Sigmoid colon (tissue), 6 donors: ENCODE measurements at regions not wholly inside any gene's neighbourhood (a gene's known extent, or its start where the extent isn't known, plus 50 kb on each side); places are given as distances from the start of the nearest gene placed in this dataset.

Source experiments
- DNase-seq: peaks from one replicate; pipeline ENCODE4 v3.0.0-alpha.2; 2019
- H3K27ac ChIP-seq, 4 donors: fragments of 200-600 bp; sonication (generic); one replicate each; pipeline ENCODE4 v1.5.1; 2016 to 2019; ENCODE audit warnings: mild to moderate bottlenecking in 1 of 4
- H3K27me3 ChIP-seq, 3 donors: fragments of 200-600 bp; sonication (generic); one replicate each; pipeline ENCODE4 v1.5.1; 2019; ENCODE audit warnings: mild to moderate bottlenecking in 1 of 3
- H3K36me3 ChIP-seq, 4 donors: fragments of 200-600 bp; sonication (generic); one replicate each; pipeline ENCODE4 v1.5.1; 2016 to 2019
- H3K4me1 ChIP-seq, 4 donors: fragments of 200-600 bp; sonication (generic); one replicate each; pipeline ENCODE4 v1.5.1; 2017 to 2019
- H3K4me3 ChIP-seq, 4 donors: fragments of 200-600 bp; sonication (generic); one replicate each; pipeline ENCODE4 v1.5.1; 2017 to 2019; ENCODE audit warnings: mild to moderate bottlenecking in 2 of 4, moderate library complexity in 1 of 4
- H3K9me3 ChIP-seq, 4 donors: fragments of 200-600 bp in 3 of 4; sonication (generic) in 3 of 4; one replicate each; pipeline versions ENCODE4 v1.5.1 to v1.6.1; 2013 to 2019
- EP300 ChIP-seq, 4 donors: sonication (generic); formaldehyde crosslinking; IDR thresholded peaks; one replicate each; pipeline ENCODE4 v1.6.1; 2017; ENCODE audit warnings: antibody characterized with exemption in 4 of 4
- POLR2A ChIP-seq, 2 donors: fragments of 450-650 bp; IDR thresholded peaks; one replicate each; pipeline ENCODE4 v1.6.1; 2016; ENCODE audit warnings: antibody characterized with exemption in 2 of 2, mild to moderate bottlenecking in 2 of 2, moderate library complexity in 2 of 2
- POLR2AphosphoS5 ChIP-seq, 4 donors: sonication (generic); formaldehyde crosslinking; IDR thresholded peaks; one replicate each; pipeline ENCODE4 v1.6.1; 2017; ENCODE audit warnings: antibody characterized with exemption in 4 of 4
- WGBS, 2 donors: extraction: QIAGEN DNeasy Blood & Tissue Kit; methylation state at CpG; one replicate each; pipeline ENCODE4 v1.1.7; 2013; 5-methylcytosine and 5-hydroxymethylcytosine counted together
- intact Hi-C: fragments of 100-400 bp; cut with DNase I; formaldehyde crosslinking; loops from one replicate; pipeline ENCODE4 v1.15.1; 2023
- TF ChIP-seq, protein P1 (sequence below), 4 experiments: fragments of 450-650 bp in 3 of 4; fragments of 200-600 bp in 1 of 4; IDR thresholded peaks; one replicate each; pipeline ENCODE4 v1.5.1; 2016 to 2019; ENCODE audit warnings: antibody characterized with exemption in 4 of 4, mild to moderate bottlenecking in 3 of 4, moderate library complexity in 2 of 4
- donor health status: healthy with polysubstance abuse.
- donor health status: healthy.

DNA sequence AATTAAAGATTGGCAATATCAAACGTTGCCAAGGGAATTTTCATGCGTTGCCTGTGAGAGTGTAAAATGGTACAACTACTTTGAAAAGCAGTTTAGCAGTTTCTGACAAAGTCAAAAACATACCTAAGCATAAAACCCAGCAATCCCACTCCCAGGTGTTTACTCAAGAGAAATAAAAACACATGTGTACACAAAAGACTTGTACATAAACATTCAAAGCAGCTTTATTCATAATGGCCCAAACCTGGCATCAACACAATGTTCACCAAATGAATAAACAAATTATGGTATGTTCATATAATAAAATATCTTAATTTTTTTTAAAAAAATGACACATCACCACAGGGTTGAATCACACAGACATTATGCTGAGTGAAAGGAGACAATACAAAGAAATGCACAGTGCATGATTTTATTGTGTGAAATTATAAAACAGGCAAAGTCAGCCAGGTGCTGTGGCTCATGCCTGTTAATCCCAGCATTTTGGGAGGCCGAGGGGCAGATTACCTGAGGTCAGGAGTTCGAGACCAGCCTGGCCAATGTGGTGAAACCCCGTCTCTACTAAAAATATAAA is 240.4 kb upstream of the MARCKS start:
- Histone ChIP-seq H3K36me3 (no peaks in the 10 kb centered on the region), H3K4me3 (no peak overlapping the region), H3K27me3 (no peaks in the 10 kb centered on the region), H3K9me3 (no peaks in the 10 kb centered on the region), H3K4me1 (peaks cover 0 to 4% (median 3%) of the 10 kb centered on the region in 4 donors), H3K27ac (no peak overlapping the region)
- WGBS, 2 donors = 85 to 91% methylated on average over 5 of the region's 5 CpGs
- intact Hi-C loops = no loop called here
- no peak for DNase-seq
- TF ChIP-seq POLR2AphosphoS5 (IDR thresholded peaks at IDR 0.05) = no peak
- TF ChIP-seq, protein P1, sequence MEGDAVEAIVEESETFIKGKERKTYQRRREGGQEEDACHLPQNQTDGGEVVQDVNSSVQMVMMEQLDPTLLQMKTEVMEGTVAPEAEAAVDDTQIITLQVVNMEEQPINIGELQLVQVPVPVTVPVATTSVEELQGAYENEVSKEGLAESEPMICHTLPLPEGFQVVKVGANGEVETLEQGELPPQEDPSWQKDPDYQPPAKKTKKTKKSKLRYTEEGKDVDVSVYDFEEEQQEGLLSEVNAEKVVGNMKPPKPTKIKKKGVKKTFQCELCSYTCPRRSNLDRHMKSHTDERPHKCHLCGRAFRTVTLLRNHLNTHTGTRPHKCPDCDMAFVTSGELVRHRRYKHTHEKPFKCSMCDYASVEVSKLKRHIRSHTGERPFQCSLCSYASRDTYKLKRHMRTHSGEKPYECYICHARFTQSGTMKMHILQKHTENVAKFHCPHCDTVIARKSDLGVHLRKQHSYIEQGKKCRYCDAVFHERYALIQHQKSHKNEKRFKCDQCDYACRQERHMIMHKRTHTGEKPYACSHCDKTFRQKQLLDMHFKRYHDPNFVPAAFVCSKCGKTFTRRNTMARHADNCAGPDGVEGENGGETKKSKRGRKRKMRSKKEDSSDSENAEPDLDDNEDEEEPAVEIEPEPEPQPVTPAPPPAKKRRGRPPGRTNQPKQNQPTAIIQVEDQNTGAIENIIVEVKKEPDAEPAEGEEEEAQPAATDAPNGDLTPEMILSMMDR (IDR thresholded peaks at IDR 0.05) = no peak
- TF ChIP-seq EP300 (IDR thresholded peaks at IDR 0.05) = no peak
- no peak for TF ChIP-seq POLR2A (IDR thresholded peaks at IDR 0.05)

DNA sequence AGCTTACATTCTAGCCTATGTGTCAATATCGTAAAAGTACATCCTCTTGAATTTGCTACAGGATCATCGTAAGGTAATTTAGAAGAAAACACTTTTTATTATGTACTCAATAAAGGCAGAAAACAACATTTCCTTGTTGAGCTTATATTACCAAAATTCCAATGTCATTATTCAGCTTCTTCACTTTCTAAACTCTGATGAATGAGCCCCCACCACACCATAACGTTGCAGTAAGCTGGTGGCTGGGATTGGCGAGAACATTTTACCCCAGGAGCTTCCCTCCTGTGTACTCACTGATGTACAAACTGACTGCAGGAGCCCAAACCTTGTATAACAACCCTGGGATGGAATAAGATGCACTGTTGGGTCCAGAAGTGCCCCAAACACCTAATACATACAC is 238.1 kb upstream of the MARCKS start:
- TF ChIP-seq, protein P1 (IDR thresholded peaks at IDR 0.05) = no peak
- TF ChIP-seq POLR2AphosphoS5 (IDR thresholded peaks at IDR 0.05) (no peak), POLR2A (IDR thresholded peaks at IDR 0.05) (no peak), EP300 (IDR thresholded peaks at IDR 0.05) (no peak)
- H3K9me3 ChIP-seq = no peaks in the 10 kb centered on the region
- intact Hi-C loops = no loop called here
- H3K27me3 ChIP-seq = no peaks in the 10 kb centered on the region
- DNase-seq = no peak
- 20 to 67% methylated on average over 4 of the region's 4 CpGs for WGBS, 2 donors
- H3K4me1 ChIP-seq = no peaks in the 10 kb centered on the region
- H3K27ac ChIP-seq = no peak overlapping the region
- H3K36me3 ChIP-seq = no peaks in the 10 kb centered on the region
- no peak overlapping the region for H3K4me3 ChIP-seq

GRCh38 chr6:113620386-113620785 is 236.8 kb upstream of the MARCKS start:
- Histone ChIP-seq H3K4me3 (no peak overlapping the region), H3K9me3 (no peaks in the 10 kb centered on the region), H3K27me3 (no peaks in the 10 kb centered on the region), H3K36me3 (no peaks in the 10 kb centered on the region), H3K27ac (no peak overlapping the region), H3K4me1 (no peaks in the 10 kb centered on the region)
- DNase-seq = no peak
- WGBS, 2 donors = 64 to 73% methylated on average over 2 of the region's 2 CpGs
- TF ChIP-seq, protein P1 (IDR thresholded peaks at IDR 0.05) = no peak
- TF ChIP-seq EP300 (IDR thresholded peaks at IDR 0.05) (no peak), POLR2A (IDR thresholded peaks at IDR 0.05) (no peak), POLR2AphosphoS5 (IDR thresholded peaks at IDR 0.05) (no peak)
- intact Hi-C loops = no loop called here

GRCh38 chr6:113622254-113622653 is 234.9 kb upstream of the MARCKS start:
- 83 to 84% methylated on average over 5 of the region's 5 CpGs for WGBS, 2 donors
- no peak for DNase-seq
- H3K36me3 ChIP-seq = no peaks in the 10 kb centered on the region
- H3K9me3 ChIP-seq = no peaks in the 10 kb centered on the region
- intact Hi-C loops = no loop called here
- TF ChIP-seq POLR2AphosphoS5 (IDR thresholded peaks at IDR 0.05) (no peak), POLR2A (IDR thresholded peaks at IDR 0.05) (no peak), EP300 (IDR thresholded peaks at IDR 0.05) (no peak)
- TF ChIP-seq, protein P1 (IDR thresholded peaks at IDR 0.05) = no peak
- H3K27me3 ChIP-seq = no peaks in the 10 kb centered on the region
- no peak overlapping the region for H3K4me3 ChIP-seq
- no peaks in the 10 kb centered on the region for H3K4me1 ChIP-seq
- H3K27ac ChIP-seq = no peak overlapping the region

- Histone ChIP-seq H3K27ac (no peak overlapping the region), H3K36me3 (no peaks in the 10 kb centered on the region), H3K9me3 (no peaks in the 10 kb centered on the region), H3K27me3 (no peaks in the 10 kb centered on the region), H3K4me1 (no peaks in the 10 kb centered on the region), H3K4me3 (no peak overlapping the region)
- TF ChIP-seq POLR2AphosphoS5 (IDR thresholded peaks at IDR 0.05) (no peak), EP300 (IDR thresholded peaks at IDR 0.05) (no peak), POLR2A (IDR thresholded peaks at IDR 0.05) (no peak)
- TF ChIP-seq, protein P1 (IDR thresholded peaks at IDR 0.05) = no peak
- DNase-seq = no peak
- intact Hi-C loops = no loop called here
These were observed 234.0 kb upstream of the MARCKS start for GRCh38 chr6:113623129-113623528.
